ENCODE measurements at regions not wholly inside any gene's neighbourhood (a gene's known extent, or its start where the extent isn't known, plus 50 kb on each side); places are given as distances from the start of the nearest gene placed in this dataset.
"Not testable (repeated sequence)": the region's sequence is repeated elsewhere in the genome, so short reads cannot be mapped to it uniquely, and the experiment has no call there.

GRCh38 chr6:144952456-144953240 is 667.5 kb downstream of the UTRN start:
- FAIRE-seq: no peak
- no peak for DNase-seq (ENCODE audit: extremely low spot score, insufficient read length, low read depth)

GRCh38 chr6:144953552-144954240 is 668.6 kb downstream of the UTRN start:
- FAIRE-seq: no peak
- DNase-seq (ENCODE audit: extremely low spot score, insufficient read length, low read depth): no peak

- FAIRE-seq: no peak
These were observed 669.1 kb downstream of the UTRN start for GRCh38 chr6:144954241-144954556.

GRCh38 chr6:144955392-144955791 is 670.3 kb downstream of the UTRN start:
- DNase-seq (ENCODE audit: extremely low spot score, insufficient read length, low read depth) (no peak), FAIRE-seq (no peak)

More at GRCh38 chr6:144954241-144954556, 669.1 kb downstream of the UTRN start:
- DNase-seq (ENCODE audit: extremely low spot score, insufficient read length, low read depth): no peak

DNA sequence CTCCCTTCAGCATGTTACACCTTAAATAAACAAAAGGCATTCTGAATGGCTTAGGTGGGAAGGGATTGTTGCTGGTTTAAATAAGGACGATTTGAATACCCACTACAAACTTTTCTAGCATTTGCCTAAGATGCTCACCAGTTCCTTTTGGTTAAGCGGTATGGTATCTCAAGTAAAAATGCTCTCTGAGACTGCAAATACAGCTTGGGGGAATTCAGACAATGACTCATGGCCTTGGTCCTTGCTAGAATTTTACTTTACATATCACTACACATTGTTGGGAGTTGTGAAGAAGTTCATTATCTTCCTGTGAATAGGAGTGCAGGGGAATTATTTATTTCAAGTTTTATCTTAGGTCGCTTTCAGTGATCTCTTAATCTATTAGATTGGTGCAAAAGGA is 670.7 kb downstream of the UTRN start:
- DNase-seq (ENCODE audit: extremely low spot score, insufficient read length, low read depth): no peak
- FAIRE-seq: no peak

GRCh38 chr6:144956697-144957096 is 671.6 kb downstream of the UTRN start:
- FAIRE-seq; DNase-seq (ENCODE audit: extremely low spot score, insufficient read length, low read depth): not testable (repeated sequence)

GRCh38 chr6:144957236-144957937 is 672.3 kb downstream of the UTRN start:
- no peak for FAIRE-seq
- DNase-seq (ENCODE audit: extremely low spot score, insufficient read length, low read depth): no peak

DNA sequence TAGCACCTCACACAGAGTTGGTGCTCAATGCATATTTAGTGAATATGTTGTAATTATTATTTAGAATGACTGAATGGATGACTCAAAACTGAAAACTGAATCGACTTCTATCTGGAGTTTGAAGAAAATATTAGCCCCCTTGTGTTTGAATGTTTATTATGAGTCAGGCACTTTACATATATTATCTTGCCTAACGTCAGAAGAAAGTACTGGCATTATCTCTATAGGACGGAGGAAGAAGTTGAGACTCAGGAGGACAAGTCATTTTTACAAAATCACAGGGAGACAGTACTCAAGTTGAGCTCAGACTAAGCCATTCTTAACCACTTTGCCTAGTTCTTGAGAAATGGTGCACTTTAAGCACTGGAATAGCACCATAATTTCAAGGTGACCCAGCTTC is 684.0 kb downstream of the UTRN start:
- FAIRE-seq: no peak

GRCh38 chr6:144969602-144970272 is 684.6 kb downstream of the UTRN start:
- FAIRE-seq (no peak), DNase-seq (ENCODE audit: extremely low spot score, insufficient read length, low read depth) (no peak)

More for the DNA sequence above, 684.0 kb downstream of the UTRN start:
- DNase-seq (ENCODE audit: extremely low spot score, insufficient read length, low read depth): no peak

GRCh38 chr6:144977250-144977864 is 692.2 kb downstream of the UTRN start:
- not testable (repeated sequence) for DNase-seq (ENCODE audit: extremely low spot score, insufficient read length, low read depth); FAIRE-seq

GRCh38 chr6:144978208-144978607 is 693.1 kb downstream of the UTRN start:
- no peak for DNase-seq (ENCODE audit: extremely low spot score, insufficient read length, low read depth)
- no peak for FAIRE-seq

DNA sequence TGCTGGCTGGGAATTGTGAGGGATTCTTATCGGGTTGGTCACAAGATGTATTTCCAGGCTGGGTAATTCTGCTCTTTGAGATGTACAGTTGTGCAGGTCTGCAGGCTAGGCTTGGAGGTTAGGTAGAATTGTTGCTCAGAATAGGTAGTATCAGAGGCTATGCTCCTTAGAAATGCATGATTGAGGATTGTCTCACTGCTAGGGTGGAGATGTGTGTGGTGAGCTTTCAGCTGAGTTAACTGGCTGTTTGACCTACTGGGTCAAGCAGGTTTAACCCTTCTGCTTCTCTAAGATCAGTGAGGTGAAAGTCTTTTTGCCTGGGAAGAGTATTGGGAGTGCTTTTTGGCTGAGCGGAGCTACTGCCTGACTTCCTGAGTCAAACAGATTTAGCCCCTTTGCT is 701.1 kb downstream of the UTRN start:
- no peak for FAIRE-seq
- no peak for DNase-seq (ENCODE audit: extremely low spot score, insufficient read length, low read depth)

DNA sequence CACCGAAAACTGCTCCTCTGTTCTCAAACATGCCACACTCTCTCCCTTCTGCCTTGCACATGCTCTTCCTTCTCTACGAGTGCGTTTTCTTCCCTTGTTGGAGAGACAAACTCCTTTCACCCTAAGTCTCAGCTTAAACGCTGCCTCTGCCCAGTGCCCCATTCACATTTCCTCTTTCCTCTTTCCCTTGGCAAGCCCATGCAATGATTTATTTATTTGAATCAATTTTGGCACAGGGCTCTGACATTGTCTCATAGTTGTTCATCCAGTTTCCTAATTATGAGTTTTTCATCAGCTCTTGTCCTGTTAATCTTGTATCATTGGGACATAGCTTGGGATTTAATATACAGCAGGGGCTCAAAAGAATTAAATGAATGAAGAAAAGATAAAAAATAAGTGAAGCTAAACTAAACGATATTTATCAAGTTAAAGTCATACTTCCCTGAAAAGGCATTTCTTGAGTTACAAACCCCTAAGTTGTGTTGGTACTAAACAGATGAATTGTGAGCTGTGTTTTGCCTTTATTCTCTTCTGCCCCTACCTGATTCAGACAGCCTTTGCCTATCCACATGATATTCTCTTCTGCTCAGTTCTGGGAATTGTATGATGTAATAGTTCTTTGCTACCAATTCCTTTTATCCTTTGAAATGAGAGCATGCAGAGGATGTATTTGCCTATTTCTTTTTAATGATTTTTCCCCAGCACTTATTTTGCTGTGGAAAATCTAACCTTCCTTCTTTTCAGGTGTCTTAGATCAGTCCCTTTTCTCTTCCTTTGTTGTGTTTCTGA is 704.4 kb downstream of the UTRN start:
- no peak for DNase-seq (ENCODE audit: extremely low spot score, insufficient read length, low read depth)
- FAIRE-seq: no peak

DNA sequence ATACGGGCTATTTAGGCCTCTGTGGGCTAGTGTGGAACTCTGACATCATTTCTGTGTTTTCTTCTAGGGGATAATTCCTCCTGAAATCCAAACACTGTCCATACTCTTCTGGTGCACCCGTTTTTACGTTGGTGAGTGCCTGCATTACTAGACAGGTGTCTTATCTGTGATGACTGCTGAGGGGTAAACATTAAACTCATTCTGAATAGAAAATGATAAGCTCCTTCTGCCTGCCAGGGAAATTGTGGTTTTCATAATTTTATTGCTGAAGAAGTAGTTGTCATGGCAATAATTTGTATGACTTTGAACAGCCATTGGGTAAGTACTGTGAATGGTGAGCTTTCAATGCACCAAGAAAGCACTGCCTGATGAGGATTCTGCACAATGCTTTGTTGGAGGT is 705.6 kb downstream of the UTRN start:
- DNase-seq (ENCODE audit: extremely low spot score, insufficient read length, low read depth): no peak
- FAIRE-seq: no peak

DNA sequence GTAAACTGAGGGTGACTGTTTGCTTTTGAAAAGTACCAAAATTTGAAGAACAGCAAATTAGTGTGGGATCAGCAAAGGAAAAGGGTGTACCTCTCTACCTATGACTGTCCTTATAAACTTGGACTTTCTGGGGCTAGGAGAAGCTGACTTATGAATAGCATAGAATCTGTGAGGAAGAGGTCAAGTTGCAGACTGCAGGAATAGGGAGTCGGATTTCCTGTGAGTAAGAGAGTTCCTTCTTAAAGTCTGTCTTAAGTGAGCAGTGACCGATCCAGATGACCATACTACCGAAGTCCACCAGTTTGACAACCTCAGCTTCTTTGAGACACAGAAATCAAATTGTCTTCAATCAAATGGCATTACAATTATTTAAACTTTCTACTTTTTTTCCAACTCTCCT is 708.7 kb downstream of the UTRN start:
- no peak for DNase-seq (ENCODE audit: extremely low spot score, insufficient read length, low read depth)
- FAIRE-seq: no peak

DNA sequence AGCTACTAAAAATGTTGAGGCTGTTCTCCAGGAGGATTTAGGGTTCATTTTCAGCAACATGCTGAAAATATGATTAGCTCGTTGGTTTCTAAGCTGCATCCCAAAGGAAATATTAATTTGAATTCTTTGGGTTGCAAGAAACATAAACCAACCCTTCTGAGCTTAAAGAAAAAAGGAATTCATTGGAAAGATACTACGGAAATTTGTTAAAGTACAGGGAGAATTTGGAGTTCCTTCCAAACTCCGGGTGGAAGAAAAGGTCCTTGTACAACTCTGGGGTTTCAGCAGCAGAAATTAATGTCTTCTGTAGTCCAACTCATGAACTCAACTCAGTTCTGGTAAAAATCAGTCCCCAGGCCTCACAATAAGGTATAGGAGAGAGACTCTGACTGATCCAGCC is 712.9 kb downstream of the UTRN start:
- FAIRE-seq (no peak), DNase-seq (ENCODE audit: extremely low spot score, insufficient read length, low read depth) (no peak)

DNA sequence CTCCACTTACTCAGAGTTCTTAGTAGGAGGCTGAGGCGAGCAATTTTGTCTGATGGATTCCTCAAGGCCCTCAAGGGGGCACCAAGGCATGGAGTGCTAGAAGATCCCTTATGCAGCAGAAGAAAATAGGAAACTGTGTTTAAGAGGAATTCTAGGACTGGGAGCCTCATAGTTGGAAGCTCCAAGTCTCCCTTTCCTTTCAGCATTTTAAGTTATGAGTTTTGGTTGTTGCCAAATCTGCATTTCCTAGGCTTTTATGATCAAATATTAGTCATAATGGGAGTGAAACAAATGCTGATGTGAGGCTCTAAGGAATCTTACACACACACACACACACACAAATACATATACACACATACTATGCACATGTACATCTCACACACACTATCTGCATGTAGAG is 714.0 kb downstream of the UTRN start:
- FAIRE-seq (no peak), DNase-seq (ENCODE audit: extremely low spot score, insufficient read length, low read depth) (no peak)

DNA sequence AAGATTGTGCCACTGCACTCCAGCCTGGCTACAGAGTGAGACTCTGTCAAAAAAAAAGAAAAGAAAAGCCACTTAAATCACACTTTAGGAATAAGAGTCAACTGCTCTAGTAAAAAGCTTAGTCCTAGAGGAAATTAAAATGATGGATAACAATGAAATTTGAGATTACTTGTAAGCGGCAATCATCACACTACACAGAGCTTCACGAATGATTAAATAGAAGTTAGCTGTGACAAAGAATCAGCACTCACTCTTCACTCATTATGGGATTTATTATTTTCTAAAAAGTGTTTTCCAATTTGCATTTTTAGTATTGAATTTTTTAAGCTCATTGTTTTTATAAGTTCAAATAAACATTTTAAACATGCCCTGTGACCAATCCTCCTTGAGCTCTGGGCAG is 718.0 kb downstream of the UTRN start:
- FAIRE-seq (no peak), DNase-seq (ENCODE audit: extremely low spot score, insufficient read length, low read depth) (no peak)

DNA sequence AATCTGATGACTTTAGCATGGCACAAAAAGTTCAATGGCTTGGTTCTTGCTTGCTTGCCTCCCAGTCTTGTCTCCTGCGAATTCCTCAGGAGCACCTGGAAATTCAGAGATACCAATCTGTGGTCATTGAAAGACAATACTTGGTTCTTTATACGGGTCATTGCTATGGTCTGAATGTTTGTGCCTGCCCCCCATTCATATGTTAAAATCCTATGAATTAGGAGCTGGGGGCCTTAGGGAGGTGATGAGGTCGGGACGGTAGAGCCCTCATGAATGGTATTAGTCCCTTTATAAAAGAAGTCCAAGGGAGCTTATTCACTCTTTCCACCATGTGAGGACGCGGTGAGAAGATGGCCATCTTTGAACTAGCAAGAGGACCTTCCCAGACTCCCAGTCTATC is 721.8 kb downstream of the UTRN start:
- FAIRE-seq (no peak), DNase-seq (ENCODE audit: extremely low spot score, insufficient read length, low read depth) (no peak)
